PFSK-1 (cell line): ENCODE measurements at regions not wholly inside any gene's neighbourhood (a gene's known extent, or its start where the extent isn't known, plus 50 kb on each side); places are given as distances from the start of the nearest gene placed in this dataset.

ENCODE experiments used
- FOXP2 ChIP-seq: optimal IDR thresholded peaks from 2 replicates; pipeline ENCODE3; 2011; ENCODE audit warnings: borderline replicate concordance, control low read depth, inconsistent platforms; ENCODE audit not compliant: insufficient read depth; ENCODE audit errors: extremely low read length, extremely low read depth
- POLR2AphosphoS5 ChIP-seq: IDR thresholded peaks from 2 replicates; pipeline ENCODE4 v1.6.1; 2012; ENCODE audit warnings: low read depth, mild to moderate bottlenecking, control low read depth, low read length, moderate library complexity
- REST ChIP-seq, 2 experiments: IDR thresholded peaks; 2 replicates each; pipeline versions ENCODE4 v1.6.1 to v1.8.0; 2011 to 2012; ENCODE audit warnings: low read depth in 2 of 2, low read length in 2 of 2, control low read depth in 1 of 2, inconsistent platforms in 1 of 2, mild to moderate bottlenecking in 1 of 2, moderate library complexity in 1 of 2; ENCODE audit not compliant: insufficient read depth in 1 of 2
- SIN3A ChIP-seq: IDR thresholded peaks from 2 replicates; pipeline ENCODE4 v1.6.1; 2012; ENCODE audit warnings: mild to moderate bottlenecking, low read length, moderate library complexity, borderline replicate concordance; ENCODE audit not compliant: insufficient read depth
- TAF1 ChIP-seq: IDR thresholded peaks from 2 replicates; pipeline ENCODE4 v1.6.1; 2012; ENCODE audit warnings: low read length, control low read depth, borderline replicate concordance; ENCODE audit not compliant: insufficient read depth

- TF ChIP-seq SIN3A, result no peak
- no peak for TF ChIP-seq REST (IDR thresholded peaks at IDR 0.05; ENCODE audit: insufficient read depth in 1 of 2, low read depth in 2 of 2, low read length in 2 of 2)
- TF ChIP-seq POLR2AphosphoS5, result no peak
- TF ChIP-seq FOXP2, result no peak
- TF ChIP-seq TAF1, result no peak
Measured at GRCh38 chr5:58202941-58203444, 256.9 kb downstream of the PLK2 start.

GRCh38 chr5:58201922-58202648, 257.8 kb downstream of the PLK2 start:
- TF ChIP-seq TAF1, result no peak
- TF ChIP-seq REST (IDR thresholded peaks at IDR 0.05; ENCODE audit: insufficient read depth in 1 of 2, low read depth in 2 of 2, low read length in 2 of 2), result 0 out of 4 replicates have a peak, but pooled peaks of 1 of the 2 experiments have one; percentile 52

GRCh38 chr5:58200451-58200850, 259.4 kb downstream of the PLK2 start:
- no peak for TF ChIP-seq POLR2AphosphoS5
- no peak for TF ChIP-seq SIN3A
- TF ChIP-seq REST (IDR thresholded peaks at IDR 0.05; ENCODE audit: insufficient read depth in 1 of 2, low read depth in 2 of 2, low read length in 2 of 2), result no peak
- TF ChIP-seq TAF1, result no peak
- TF ChIP-seq FOXP2, result no peak

- TF ChIP-seq FOXP2 (no peak), POLR2AphosphoS5 (no peak), REST (IDR thresholded peaks at IDR 0.05; ENCODE audit: insufficient read depth in 1 of 2, low read depth in 2 of 2, low read length in 2 of 2) (no peak), TAF1 (no peak), SIN3A (no peak)
Measured at GRCh38 chr5:58199087-58199486, 260.8 kb downstream of the PLK2 start.

GRCh38 chr5:58198330-58198729, 261.6 kb downstream of the PLK2 start:
- TF ChIP-seq SIN3A, result no peak
- no peak for TF ChIP-seq TAF1
- no peak for TF ChIP-seq FOXP2
- no peak for TF ChIP-seq REST (IDR thresholded peaks at IDR 0.05; ENCODE audit: insufficient read depth in 1 of 2, low read depth in 2 of 2, low read length in 2 of 2)
- TF ChIP-seq POLR2AphosphoS5, result no peak
